ENCODE measurements at regions not wholly inside any gene's neighbourhood (a gene's known extent, or its start where the extent isn't known, plus 50 kb on each side); places are given as distances from the start of the nearest gene placed in this dataset.

- FAIRE-seq, result no peak
Observed at GRCh38 chr5:102700916-102701315, 54.2 kb upstream of the PAM start.

More at GRCh38 chr5:102700916-102701315, 54.2 kb upstream of the PAM start:
- intact Hi-C loops (cut with micrococcal nuclease), result no loop called here
- DNase-seq (ENCODE audit: low read depth, low spot score), result no peak
- BruUV-seq (replicated peaks), result no TSS peak
- Histone ChIP-seq H3K4me2 (ENCODE audit: insufficient read depth, low read length) (no peak overlapping the region), H3K4me1 (ENCODE audit: control insufficient read depth, extremely low read depth, insufficient read depth, low read length) (no peaks in the 10 kb centered on the region), H3K79me2 (ENCODE audit: control insufficient read depth, insufficient read depth, low read length) (no peaks in the 10 kb centered on the region), H3K9me1 (replicated peaks; ENCODE audit: control insufficient read depth, extremely low read depth, insufficient read depth, low read length) (no peaks in the 10 kb centered on the region), H3K27ac (ENCODE audit: insufficient read depth, low read depth, low read length) (no peak overlapping the region), H3K9ac (replicated peaks; ENCODE audit: extremely low read depth, insufficient read depth, low read length) (no peak overlapping the region), H3K27me3 (ENCODE audit: control insufficient read depth in 2 of 2, insufficient read depth in 2 of 2, low read length in 2 of 2) (no peaks in the 10 kb centered on the region), H3K9me3 (replicated peaks; ENCODE audit: control insufficient read depth, insufficient read depth, low read length) (no peaks in the 10 kb centered on the region), H4K20me1 (replicated peaks; ENCODE audit: control insufficient read depth, extremely low read depth, insufficient read depth, low read length) (no peaks in the 10 kb centered on the region), H3K36me3 (ENCODE audit: control insufficient read depth in 2 of 2, extremely low read depth in 1 of 2, insufficient read depth in 2 of 2, low read length in 2 of 2) (no peaks in the 10 kb centered on the region), H3K4me3 (replicated peaks in 1 of 3; ENCODE audit: insufficient read depth in 1 of 3, low read depth in 1 of 3, low read length in 3 of 3) (no peak overlapping the region), H2AFZ (ENCODE audit: low read depth, low read length) (no peak overlapping the region)
- ChIA-PET CTCF (interaction anchor here (0.8 to 2.6 kb wide), 3 partner anchors 11 to 80 kb away, joined by 3 to 22 read pairs (median 3); no protein-coding TSS in a partner anchor), POLR2A (no interaction called here)
- TF ChIP-seq JUN (IDR thresholded peaks at IDR 0.05; ENCODE audit: borderline replicate concordance, insufficient read depth, insufficient read length, low read depth) (no peak), GATA2 (IDR thresholded peaks at IDR 0.05; ENCODE audit: insufficient read depth, insufficient read length, low read depth, low read length) (no peak), FOS (IDR thresholded peaks at IDR 0.05; ENCODE audit: borderline replicate concordance, insufficient read depth, low read length) (no peak), MYC (IDR thresholded peaks at IDR 0.05; ENCODE audit: low read depth, low read length) (no peak), POLR2A (IDR thresholded peaks at IDR 0.05; ENCODE audit: low read depth, low read length) (no peak), CTCF (IDR thresholded peaks at IDR 0.05; ENCODE audit: extremely low read depth in 1 of 2, insufficient read depth in 1 of 2, low read depth in 1 of 2, low read length in 2 of 2) (no peak), POLR2AphosphoS5 (IDR thresholded peaks at IDR 0.05; ENCODE audit: insufficient read depth, low read depth, low read length) (no peak), EZH2 (IDR thresholded peaks at IDR 0.05; ENCODE audit: borderline replicate concordance, low read depth, low read length, severe bottlenecking) (no peak), MAX (IDR thresholded peaks at IDR 0.05; ENCODE audit: insufficient read depth, insufficient read length) (no peak)
- dilution Hi-C loops (cut with MboI; ENCODE audit: extremely low pct_ligation_motif_present, low sequenced_read_pairs), result no loop called here
